ENCODE measurements at regions not wholly inside any gene's neighbourhood (a gene's known extent, or its start where the extent isn't known, plus 50 kb on each side); places are given as distances from the start of the nearest gene placed in this dataset.

GRCh38 chr17:53426505-53426904 is 396.2 kb upstream of the KIF2B start:
- TF ChIP-seq CTCF (IDR thresholded peaks at IDR 0.05) (no peak), POLR2A (IDR thresholded peaks at IDR 0.05) (no peak)
